Common myeloid progenitor, CD34-positive (primary cell): ENCODE measurements at regions not wholly inside any gene's neighbourhood (a gene's known extent, or its start where the extent isn't known, plus 50 kb on each side); places are given as distances from the start of the nearest gene placed in this dataset.

ENCODE experiments used
- CTCF ChIA-PET: fragments of 350-600 bp; sonication (Branson Sonifier 250); formaldehyde crosslinking; loops from one replicate; lab custom pipeline; 2021; ENCODE audit warnings: antibody characterized with exemption; lab: Charles Lee
- POLR2A ChIA-PET: fragments of 350-600 bp; sonication (Branson Sonifier 250); formaldehyde crosslinking; loops from one replicate; lab custom pipeline; 2021; ENCODE audit warnings: antibody characterized with exemption; lab: Charles Lee
- DNase-seq, 3 donors: peaks; one replicate each; pipeline versions ENCODE4 v3.0.0 to v3.0.0-alpha.2; 2013
- H3K27ac ChIP-seq, 2 experiments: 1 replicate in 1 of 2; 2 replicates in 1 of 2; pipeline ENCODE4 v1.7.0; 2013; ENCODE audit warnings: inconsistent platforms in 2 of 2, low read length in 2 of 2, mild to moderate bottlenecking in 2 of 2, low read depth in 1 of 2, moderate library complexity in 1 of 2; ENCODE audit not compliant: severe bottlenecking in 2 of 2, insufficient read depth in 1 of 2, poor library complexity in 1 of 2
- H3K27me3 ChIP-seq, 5 experiments: replicated peaks in 2 of 5; 1 replicate in 3 of 5; 2 replicates in 2 of 5; pipeline versions ENCODE4 v1.6.1 to v1.7.0; 2013; ENCODE audit warnings: low read length in 4 of 5, mild to moderate bottlenecking in 2 of 5, moderate library complexity in 2 of 5, inconsistent platforms in 1 of 5; ENCODE audit not compliant: insufficient read depth in 5 of 5, control insufficient read depth in 4 of 5
- H3K36me3 ChIP-seq, 4 experiments: 1 replicate in 2 of 4; 2 replicates in 2 of 4; pipeline versions ENCODE4 v1.6.1 to v1.7.0; 2013; ENCODE audit warnings: low read length in 3 of 4, control low read depth in 1 of 4, mild to moderate bottlenecking in 1 of 4; ENCODE audit not compliant: control insufficient read depth in 4 of 4, insufficient read depth in 4 of 4
- H3K4me1 ChIP-seq, 4 experiments: 1 replicate in 3 of 4; 2 replicates in 1 of 4; pipeline versions ENCODE4 v1.6.1 to v1.7.1; 2013; ENCODE audit warnings: low read length in 3 of 4, mild to moderate bottlenecking in 3 of 4, control low read depth in 1 of 4, inconsistent platforms in 1 of 4, moderate library complexity in 1 of 4; ENCODE audit not compliant: control insufficient read depth in 4 of 4, insufficient read depth in 4 of 4; ENCODE audit errors: control extremely low read depth in 1 of 4
- H3K4me3 ChIP-seq, 7 experiments: 1 replicate in 4 of 7; 2 replicates in 3 of 7; pipeline versions ENCODE4 v1.5.1 to v1.7.0; 2013; ENCODE audit warnings: mild to moderate bottlenecking in 7 of 7, low read length in 6 of 7, moderate library complexity in 6 of 7, inconsistent platforms in 2 of 7, low read depth in 2 of 7, control low read depth in 1 of 7; ENCODE audit not compliant: insufficient read depth in 4 of 7, control insufficient read depth in 1 of 7; ENCODE audit errors: extremely low read depth in 1 of 7
- H3K9me3 ChIP-seq, 5 experiments: 1 replicate in 4 of 5; 2 replicates in 1 of 5; pipeline versions ENCODE4 v1.6.1 to v1.7.1; 2013; ENCODE audit warnings: low read length in 4 of 5, mild to moderate bottlenecking in 2 of 5, inconsistent platforms in 1 of 5, low read depth in 1 of 5, moderate library complexity in 1 of 5; ENCODE audit not compliant: control insufficient read depth in 4 of 5, insufficient read depth in 2 of 5; ENCODE audit errors: control extremely low read depth in 1 of 5
- WGBS: methylation state at CpG from one replicate; pipeline ENCODE4 v1.1.5; 2013; ENCODE audit not compliant: insufficient coverage; 5-methylcytosine and 5-hydroxymethylcytosine counted together

DNA sequence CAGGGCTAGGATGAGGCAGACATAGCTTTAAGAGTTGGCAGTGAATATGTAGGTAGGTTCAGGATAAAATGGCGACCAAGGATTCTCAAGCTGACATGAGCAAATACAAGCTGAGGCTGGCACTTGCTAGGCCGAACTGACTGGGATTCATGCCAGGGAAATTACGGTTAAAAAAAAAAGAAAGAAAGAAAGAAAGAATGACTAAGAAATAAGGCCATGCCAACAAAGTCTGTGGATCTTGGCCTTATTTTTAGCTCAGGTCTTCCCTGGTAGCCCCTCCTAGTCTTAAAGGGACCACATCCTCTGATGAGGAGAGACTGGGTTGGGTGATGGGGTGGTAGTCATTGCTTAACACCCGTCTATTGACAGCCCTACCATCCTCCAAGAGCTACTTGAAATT is 64.4 kb upstream of the KLHL13 start:
- Histone ChIP-seq H3K27me3 (no peaks in the 10 kb centered on the region), H3K4me1 (no peaks in the 10 kb centered on the region), H3K36me3 (no peaks in the 10 kb centered on the region), H3K27ac (no peak overlapping the region), H3K4me3 (no peak overlapping the region), H3K9me3 (no peaks in the 10 kb centered on the region)
- 89% methylated on average over 3 of the region's 4 CpGs for WGBS
- CTCF ChIA-PET: no interaction called here
- POLR2A ChIA-PET: no interaction called here
- DNase-seq: no peak

DNA sequence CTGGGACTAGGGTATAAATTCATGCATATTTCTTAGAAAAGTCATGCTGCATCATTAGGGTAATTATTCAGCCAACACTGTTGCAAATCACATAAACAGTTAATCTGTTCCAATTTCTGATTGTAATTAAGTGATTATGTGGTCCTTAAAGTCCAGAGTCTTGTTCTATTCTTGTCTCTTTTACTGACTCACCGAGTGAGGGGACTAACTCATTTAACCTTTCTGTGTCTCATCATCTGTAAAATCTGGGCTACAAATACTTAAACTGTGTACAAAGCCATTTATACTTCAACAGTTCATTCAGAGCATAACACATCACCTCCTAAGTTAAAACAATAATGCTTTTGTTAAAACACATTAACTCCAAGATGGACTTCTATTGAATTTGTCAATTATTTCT is 65.4 kb upstream of the KLHL13 start:
- no peaks in the 10 kb centered on the region for H3K27me3 ChIP-seq
- H3K4me3 ChIP-seq: no peak overlapping the region
- no peak overlapping the region for H3K27ac ChIP-seq
- no peaks in the 10 kb centered on the region for H3K36me3 ChIP-seq
- 44% methylated on average over 1 of the region's 1 CpG for WGBS
- no peak for DNase-seq
- ChIA-PET CTCF (no interaction called here), POLR2A (no interaction called here)
- no peaks in the 10 kb centered on the region for H3K9me3 ChIP-seq
- H3K4me1 ChIP-seq: no peaks in the 10 kb centered on the region

DNA sequence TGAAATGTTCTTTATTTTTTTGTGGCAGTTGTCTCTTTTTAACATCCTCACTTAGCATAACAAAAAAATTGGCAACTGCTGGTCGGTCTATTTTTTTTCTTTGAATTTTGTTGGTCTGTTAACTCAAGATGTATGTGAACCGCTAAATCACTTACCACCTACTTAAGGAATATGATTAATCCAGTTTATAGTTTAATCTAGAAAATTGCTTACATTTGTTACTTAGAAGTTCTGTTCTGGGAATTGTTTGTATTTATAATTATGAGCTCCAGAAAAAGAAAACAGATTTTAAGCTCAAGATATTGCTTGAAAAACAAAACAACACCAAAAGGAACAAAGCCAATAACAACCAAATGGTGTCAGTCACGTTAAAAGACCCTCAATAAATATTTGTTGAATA is 66.1 kb upstream of the KLHL13 start:
- Histone ChIP-seq H3K4me1 (no peaks in the 10 kb centered on the region), H3K27ac (no peak overlapping the region), H3K27me3 (no peaks in the 10 kb centered on the region), H3K4me3 (no peak overlapping the region), H3K36me3 (no peaks in the 10 kb centered on the region), H3K9me3 (no peaks in the 10 kb centered on the region)
- no peak for DNase-seq
- no CpG with 5 or more reads among the region's 3 CpGs for WGBS
- POLR2A ChIA-PET: no interaction called here
- CTCF ChIA-PET: no interaction called here

DNA sequence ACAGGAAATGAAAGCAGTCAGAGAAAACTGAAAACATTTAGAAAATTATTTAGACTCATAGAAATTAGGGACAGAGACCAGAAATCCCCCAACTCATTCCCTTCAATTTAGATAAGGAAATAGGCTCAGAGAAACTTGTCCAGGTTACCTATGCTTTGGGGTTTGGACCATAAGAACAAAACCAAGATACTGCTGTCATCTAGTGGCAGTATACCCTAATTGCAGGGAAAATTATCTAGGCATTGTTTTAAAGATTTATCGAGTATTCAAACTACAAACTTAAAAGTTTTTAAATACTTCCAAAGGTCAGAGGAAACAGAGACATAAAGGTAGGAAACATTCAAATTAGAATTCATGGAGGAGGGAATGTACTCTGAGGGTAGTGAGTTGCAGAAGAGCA is 67.0 kb upstream of the KLHL13 start:
- Histone ChIP-seq H3K9me3 (no peaks in the 10 kb centered on the region), H3K4me1 (peaks cover 0 to 6% (median 3%) of the 10 kb centered on the region in 4 experiments), H3K27ac (no peak overlapping the region), H3K27me3 (no peaks in the 10 kb centered on the region), H3K36me3 (no peaks in the 10 kb centered on the region), H3K4me3 (no peak overlapping the region)
- no peak for DNase-seq
- ChIA-PET CTCF (no interaction called here), POLR2A (no interaction called here)
- no CpG with 5 or more reads among the region's 1 CpG for WGBS

DNA sequence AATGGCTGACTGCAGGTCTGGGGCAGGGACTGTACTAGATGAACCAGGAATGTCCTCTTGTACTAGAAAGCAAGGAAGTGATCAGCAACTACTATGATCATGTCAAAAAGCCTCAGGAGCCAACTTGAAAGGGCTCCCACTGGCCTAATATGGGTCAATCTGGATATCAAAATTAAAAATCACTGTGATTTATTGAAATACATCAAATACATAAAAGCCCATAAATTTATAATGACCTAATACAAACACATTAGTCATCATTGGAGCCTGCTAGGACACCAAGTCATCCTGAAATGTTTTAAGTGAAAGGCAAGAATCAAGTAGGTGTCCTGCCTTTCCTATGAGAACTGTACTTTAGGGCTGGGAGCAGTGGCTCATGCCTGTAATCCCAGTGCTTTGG is 70.5 kb upstream of the KLHL13 start:
- no peak for DNase-seq
- H3K4me1 ChIP-seq: peaks cover 0 to 15% (median 9%) of the 10 kb centered on the region in 4 experiments
- H3K9me3 ChIP-seq: no peaks in the 10 kb centered on the region
- POLR2A ChIA-PET: no interaction called here
- H3K27me3 ChIP-seq: no peaks in the 10 kb centered on the region
- H3K4me3 ChIP-seq: no peak overlapping the region
- CTCF ChIA-PET: no interaction called here
- no peaks in the 10 kb centered on the region for H3K36me3 ChIP-seq
- H3K27ac ChIP-seq: no peak overlapping the region

DNA sequence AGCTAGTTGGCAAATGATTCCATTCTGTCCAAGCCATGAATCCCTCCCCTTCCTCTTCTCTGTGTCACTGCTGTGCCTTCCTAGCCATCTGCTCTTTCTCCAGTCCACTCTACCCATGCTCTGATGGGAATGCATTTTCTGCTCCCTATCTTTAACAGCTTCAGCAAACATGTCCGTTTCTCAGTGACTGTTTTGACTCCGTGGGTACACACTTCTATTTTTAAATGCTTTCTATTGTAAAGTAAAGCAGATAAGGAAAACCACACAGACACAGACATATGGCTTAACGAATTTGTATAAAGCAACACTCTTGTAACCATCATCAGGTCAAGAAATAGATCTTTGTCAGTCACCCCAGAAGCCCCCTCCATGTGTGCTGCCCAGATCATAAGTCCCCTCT is 72.4 kb upstream of the KLHL13 start:
- CTCF ChIA-PET: no interaction called here
- peak in 2 of 3 donors; percentile 30 to 53 for DNase-seq
- peak overlapping the region in 1 of 7 experiments; percentile 3 for H3K4me3 ChIP-seq
- no peaks in the 10 kb centered on the region for H3K9me3 ChIP-seq
- POLR2A ChIA-PET: no interaction called here
- WGBS: no CpG with 5 or more reads among the region's 3 CpGs
- peak overlapping the region in 1 of 2 experiments; percentile 0 for H3K27ac ChIP-seq
- H3K27me3 ChIP-seq: no peaks in the 10 kb centered on the region
- H3K4me1 ChIP-seq: peaks cover 0 to 15% (median 9%) of the 10 kb centered on the region in 4 experiments
- H3K36me3 ChIP-seq: no peaks in the 10 kb centered on the region

DNA sequence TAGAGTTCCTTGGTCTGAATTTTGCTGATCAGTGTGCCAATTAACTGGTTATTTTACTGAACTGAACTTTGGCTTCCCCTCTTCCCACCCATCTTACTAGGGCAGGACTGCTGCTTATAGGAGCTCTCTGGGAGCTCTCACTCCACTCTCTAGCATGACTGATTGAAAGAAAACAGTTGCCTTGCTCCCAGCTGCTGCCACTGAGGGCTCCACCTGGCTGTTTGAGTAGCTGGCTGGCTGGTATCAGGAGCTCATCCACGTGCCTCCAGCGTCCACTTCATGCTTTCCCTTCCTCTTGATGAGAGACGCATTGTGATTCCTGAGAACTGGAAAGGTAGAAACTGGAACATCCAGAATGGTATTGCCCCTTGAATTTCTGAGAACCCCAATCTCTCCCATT is 73.0 kb upstream of the KLHL13 start:
- CTCF ChIA-PET: no interaction called here
- H3K27ac ChIP-seq: no peak overlapping the region
- H3K4me1 ChIP-seq: peaks cover 0 to 15% (median 9%) of the 10 kb centered on the region in 4 experiments
- no peaks in the 10 kb centered on the region for H3K27me3 ChIP-seq
- POLR2A ChIA-PET: no interaction called here
- H3K9me3 ChIP-seq: no peaks in the 10 kb centered on the region
- H3K4me3 ChIP-seq: no peak overlapping the region
- DNase-seq: peak in 1 of 3 donors; percentile 8
- H3K36me3 ChIP-seq: no peaks in the 10 kb centered on the region
- WGBS: 60% methylated on average over 1 of the region's 3 CpGs
